ENCODE measurements at regions not wholly inside any gene's neighbourhood (a gene's known extent, or its start where the extent isn't known, plus 50 kb on each side); places are given as distances from the start of the nearest gene placed in this dataset.

DNA sequence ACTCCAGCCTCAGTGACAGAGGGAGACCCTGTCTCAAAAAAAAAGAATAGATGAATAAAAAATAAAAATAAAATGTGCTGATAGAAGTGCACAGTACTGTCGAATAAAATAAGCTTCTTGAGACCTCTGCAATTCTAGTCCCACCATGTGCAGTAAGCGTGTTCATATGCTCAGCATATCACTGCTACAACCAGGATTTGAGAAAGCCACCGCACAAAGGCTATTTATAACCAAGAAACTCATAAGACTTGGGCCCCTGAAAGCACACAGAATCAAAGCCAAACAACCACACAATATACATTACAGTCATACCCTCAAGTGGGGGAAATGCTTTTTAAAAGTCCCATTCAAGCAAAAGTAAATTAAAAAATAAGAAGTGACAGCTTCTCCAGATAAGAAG is 56.5 kb upstream of the FXR1 start:
- TF ChIP-seq POLR2AphosphoS5 (IDR thresholded peaks at IDR 0.05): no peak
- TF ChIP-seq, protein P1, sequence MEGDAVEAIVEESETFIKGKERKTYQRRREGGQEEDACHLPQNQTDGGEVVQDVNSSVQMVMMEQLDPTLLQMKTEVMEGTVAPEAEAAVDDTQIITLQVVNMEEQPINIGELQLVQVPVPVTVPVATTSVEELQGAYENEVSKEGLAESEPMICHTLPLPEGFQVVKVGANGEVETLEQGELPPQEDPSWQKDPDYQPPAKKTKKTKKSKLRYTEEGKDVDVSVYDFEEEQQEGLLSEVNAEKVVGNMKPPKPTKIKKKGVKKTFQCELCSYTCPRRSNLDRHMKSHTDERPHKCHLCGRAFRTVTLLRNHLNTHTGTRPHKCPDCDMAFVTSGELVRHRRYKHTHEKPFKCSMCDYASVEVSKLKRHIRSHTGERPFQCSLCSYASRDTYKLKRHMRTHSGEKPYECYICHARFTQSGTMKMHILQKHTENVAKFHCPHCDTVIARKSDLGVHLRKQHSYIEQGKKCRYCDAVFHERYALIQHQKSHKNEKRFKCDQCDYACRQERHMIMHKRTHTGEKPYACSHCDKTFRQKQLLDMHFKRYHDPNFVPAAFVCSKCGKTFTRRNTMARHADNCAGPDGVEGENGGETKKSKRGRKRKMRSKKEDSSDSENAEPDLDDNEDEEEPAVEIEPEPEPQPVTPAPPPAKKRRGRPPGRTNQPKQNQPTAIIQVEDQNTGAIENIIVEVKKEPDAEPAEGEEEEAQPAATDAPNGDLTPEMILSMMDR (IDR thresholded peaks at IDR 0.05): no peak
